Bronchial epithelial cell (primary cell): ENCODE measurements at regions not wholly inside any gene's neighbourhood (a gene's known extent, or its start where the extent isn't known, plus 50 kb on each side); places are given as distances from the start of the nearest gene placed in this dataset.

Experiments
- DNase-seq: peaks from one replicate; pipeline ENCODE4 v3.0.0-alpha.2; 2010; ENCODE audit warnings: low read depth
- FAIRE-seq: peaks from 2 replicates; lab custom pipeline; 2011; peaks lifted over from hg19 to GRCh38; lab: Jason Lieb, UNC
- H3K27me3 ChIP-seq: 2 replicates; pipeline ENCODE4 v1.5.1; 2011; ENCODE audit warnings: low read length; ENCODE audit not compliant: control insufficient read depth, insufficient read depth
- H3K36me3 ChIP-seq: 2 replicates; pipeline ENCODE4 v1.5.1; 2011; ENCODE audit warnings: low read length; ENCODE audit not compliant: control insufficient read depth, insufficient read depth
- H3K4me3 ChIP-seq: 2 replicates; pipeline ENCODE4 v1.5.1; 2011; ENCODE audit warnings: mild to moderate bottlenecking, low read depth, low read length, control low read depth
- CTCF ChIP-seq: IDR thresholded peaks from 2 replicates; pipeline ENCODE4 v1.5.1; 2011; ENCODE audit warnings: mild to moderate bottlenecking, moderate library complexity, low read length, control low read depth, inconsistent platforms; ENCODE audit not compliant: insufficient read depth, severe bottlenecking

GRCh38 chr4:54924891-54925290, 200.5 kb downstream of the KDR start:
- peak; percentile 77 for DNase-seq
- Histone ChIP-seq H3K36me3 (no peaks in the 10 kb centered on the region), H3K4me3 (no peak overlapping the region), H3K27me3 (no peaks in the 10 kb centered on the region)
- no peak for TF ChIP-seq CTCF
- no peak for FAIRE-seq

- Histone ChIP-seq H3K36me3 (no peaks in the 10 kb centered on the region), H3K4me3 (no peak overlapping the region), H3K27me3 (no peaks in the 10 kb centered on the region)
- no peak for FAIRE-seq
- no peak for DNase-seq
- no peak for TF ChIP-seq CTCF
These were observed 210.1 kb downstream of the KDR start for GRCh38 chr4:54915276-54915675.

GRCh38 chr4:54914781-54915180, 210.6 kb downstream of the KDR start:
- no peaks in the 10 kb centered on the region for H3K36me3 ChIP-seq
- no peak overlapping the region for H3K4me3 ChIP-seq
- no peak for DNase-seq
- no peak for TF ChIP-seq CTCF
- FAIRE-seq: no peak
- no peaks in the 10 kb centered on the region for H3K27me3 ChIP-seq

- TF ChIP-seq CTCF: no peak
- FAIRE-seq (no peak), DNase-seq (no peak)
- no peak overlapping the region for H3K4me3 ChIP-seq
- no peaks in the 10 kb centered on the region for H3K27me3 ChIP-seq
- H3K36me3 ChIP-seq: no peaks in the 10 kb centered on the region
These were observed 211.5 kb downstream of the KDR start for GRCh38 chr4:54913751-54914526.

- DNase-seq (no peak), FAIRE-seq (no peak)
- Histone ChIP-seq H3K27me3 (no peaks in the 10 kb centered on the region), H3K36me3 (no peaks in the 10 kb centered on the region), H3K4me3 (no peak overlapping the region)
- TF ChIP-seq CTCF: no peak
These were observed 213.2 kb downstream of the KDR start for GRCh38 chr4:54912155-54912554.

GRCh38 chr4:54909961-54910360, 215.4 kb downstream of the KDR start:
- FAIRE-seq (no peak), DNase-seq (no peak)
- Histone ChIP-seq H3K27me3 (no peaks in the 10 kb centered on the region), H3K4me3 (no peak overlapping the region), H3K36me3 (no peaks in the 10 kb centered on the region)
- TF ChIP-seq CTCF: no peak
